NB4 (cell line): ENCODE measurements at regions not wholly inside any gene's neighbourhood (a gene's known extent, or its start where the extent isn't known, plus 50 kb on each side); places are given as distances from the start of the nearest gene placed in this dataset.
"Not testable (repeated sequence)": the region's sequence is repeated elsewhere in the genome, so short reads cannot be mapped to it uniquely, and the experiment has no call there.

Source experiments
- CTCF ChIP-seq: IDR thresholded peaks from one replicate; pipeline ENCODE4 v1.5.1; 2012; ENCODE audit warnings: low read depth, low read length
- MAX ChIP-seq: IDR thresholded peaks from 2 replicates; pipeline ENCODE4 v1.6.1; 2011; ENCODE audit warnings: low read depth, low read length
- MYC ChIP-seq: IDR thresholded peaks from 2 replicates; pipeline ENCODE4 v1.6.1; 2011; ENCODE audit warnings: low read depth, low read length
- POLR2A ChIP-seq: IDR thresholded peaks from 2 replicates; pipeline ENCODE4 v1.6.1; 2011; ENCODE audit warnings: mild to moderate bottlenecking; ENCODE audit not compliant: insufficient read length; ENCODE audit errors: extremely low read depth

- not testable (repeated sequence) for TF ChIP-seq CTCF, MAX, POLR2A, MYC
Measured at GRCh38 chr3:91497712-91498111, 2390.3 kb downstream of the EPHA3 start.
